HG02943 (cell line): ENCODE measurements at regions not wholly inside any gene's neighbourhood (a gene's known extent, or its start where the extent isn't known, plus 50 kb on each side); places are given as distances from the start of the nearest gene placed in this dataset.
"Not testable (repeated sequence)": the region's sequence is repeated elsewhere in the genome, so short reads cannot be mapped to it uniquely, and the experiment has no call there.

ENCODE experiments used
- ATAC-seq: cut with Tn5 transposase; IDR thresholded peaks from one replicate; pipeline ENCODE4 v1.9.1; 2021; ENCODE audit warnings: mild to moderate bottlenecking, low read depth, moderate library complexity; ENCODE audit not compliant: unreplicated experiment

- ATAC-seq, result no peak
These were observed 1361.7 kb downstream of the FSCB start for GRCh38 chr14:43145361-43145760.

DNA sequence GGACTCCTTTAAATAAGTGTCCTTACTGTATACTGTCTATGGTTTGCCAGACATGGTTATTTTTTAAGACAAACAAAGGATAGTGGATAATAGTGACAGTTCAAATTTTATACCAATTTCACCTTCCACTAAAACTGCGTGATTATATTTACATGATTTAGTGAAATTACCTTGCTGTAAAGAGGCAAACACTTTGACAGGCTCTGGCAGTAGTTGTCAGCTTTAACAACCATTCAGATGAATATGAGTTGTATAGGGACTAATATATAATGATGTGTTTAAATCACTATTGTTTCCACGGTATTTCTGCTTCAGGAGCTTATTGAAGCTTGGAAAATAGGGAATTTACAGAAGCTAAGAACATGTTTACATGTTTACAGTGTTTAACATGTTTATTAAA lies 1364.0 kb downstream of the FSCB start:
- ATAC-seq, result no peak

GRCh38 chr14:43141636-43142191 lies 1365.4 kb downstream of the FSCB start:
- ATAC-seq, result no peak

- no peak for ATAC-seq
These were observed 1366.6 kb downstream of the FSCB start for GRCh38 chr14:43140453-43140852.

GRCh38 chr14:43135877-43136411 lies 1371.1 kb downstream of the FSCB start:
- no peak for ATAC-seq

DNA sequence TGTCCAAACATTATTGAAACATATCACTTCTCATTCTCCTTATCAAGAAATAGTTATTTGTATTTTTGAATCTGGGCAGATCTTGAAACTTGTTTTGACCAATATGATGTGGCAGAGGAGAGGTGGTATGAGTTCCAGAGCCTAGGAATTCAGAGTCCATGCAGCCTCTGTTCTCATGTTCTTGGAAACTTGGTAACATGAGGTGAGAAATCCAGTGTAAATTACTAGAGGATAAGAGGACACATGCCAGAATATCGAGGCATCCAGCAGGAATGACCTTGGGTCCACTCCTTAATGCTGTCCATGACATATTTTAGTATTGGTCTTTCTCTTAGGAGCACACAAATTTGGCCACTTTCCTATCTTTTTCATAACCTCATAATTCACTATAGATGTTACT lies 1374.6 kb downstream of the FSCB start:
- ATAC-seq, result no peak

DNA sequence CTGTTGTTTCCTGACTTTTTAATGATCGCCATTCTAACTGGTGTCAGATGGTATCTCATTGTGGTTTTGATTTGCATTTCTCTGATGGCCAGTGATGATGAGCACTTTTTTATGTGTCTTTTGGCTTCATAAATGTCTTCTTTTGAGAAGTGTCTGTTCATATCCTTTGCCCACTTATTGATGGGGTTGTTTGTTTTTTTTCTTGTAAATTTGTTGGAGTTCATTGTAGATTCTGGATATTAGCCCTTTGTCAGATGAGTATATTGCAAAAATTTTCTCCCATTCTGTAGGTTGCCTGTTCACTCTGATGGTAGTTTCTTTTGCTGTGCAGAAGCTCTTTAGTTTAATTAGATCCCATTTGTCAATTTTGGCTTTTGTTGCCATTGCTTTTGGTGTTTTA lies 1378.7 kb downstream of the FSCB start:
- ATAC-seq, result not testable (repeated sequence)

DNA sequence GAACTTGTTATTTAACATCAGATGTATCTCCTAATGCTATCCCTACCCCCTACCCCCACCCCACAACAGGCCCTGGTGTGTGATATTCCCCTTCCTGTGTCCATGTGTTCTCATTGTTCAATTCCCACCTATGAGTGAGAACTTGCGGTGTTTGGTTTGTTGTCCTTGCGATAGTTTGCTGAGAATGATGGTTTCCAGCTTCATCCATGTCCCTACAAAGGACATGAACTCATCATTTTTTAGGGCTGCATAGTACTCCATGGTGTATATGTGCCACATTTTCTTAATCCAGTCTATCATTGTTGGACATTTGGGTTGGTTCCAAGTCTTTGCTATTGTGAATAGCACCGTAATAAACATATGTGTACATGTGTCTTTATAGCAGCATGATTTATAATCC lies 1379.2 kb downstream of the FSCB start:
- ATAC-seq, result not testable (repeated sequence)

GRCh38 chr14:43123544-43123943 lies 1383.5 kb downstream of the FSCB start:
- ATAC-seq, result no peak

- no peak for ATAC-seq
These were observed 1387.4 kb downstream of the FSCB start for GRCh38 chr14:43119672-43120071.

- ATAC-seq, result no peak
These were observed 1390.7 kb downstream of the FSCB start for GRCh38 chr14:43116341-43116740.

DNA sequence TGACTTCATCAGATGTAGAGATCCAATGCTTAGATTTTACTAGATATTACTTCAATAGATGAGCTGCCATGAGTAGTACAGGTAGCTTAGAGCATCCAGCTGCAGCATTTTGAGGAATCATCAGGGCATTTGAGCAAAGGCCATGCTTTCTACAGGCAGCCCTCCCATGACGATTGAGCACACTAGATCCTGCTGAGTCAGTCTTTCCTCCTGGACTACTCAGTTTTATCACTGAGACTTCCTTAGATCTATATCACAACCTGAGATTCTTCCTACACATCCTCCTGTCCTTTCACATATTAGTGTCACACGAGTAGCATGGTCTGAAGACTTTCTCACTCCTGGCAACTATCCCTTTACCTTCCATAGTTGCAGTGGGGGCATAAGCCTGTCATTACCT lies 1401.8 kb downstream of the FSCB start:
- no peak for ATAC-seq

DNA sequence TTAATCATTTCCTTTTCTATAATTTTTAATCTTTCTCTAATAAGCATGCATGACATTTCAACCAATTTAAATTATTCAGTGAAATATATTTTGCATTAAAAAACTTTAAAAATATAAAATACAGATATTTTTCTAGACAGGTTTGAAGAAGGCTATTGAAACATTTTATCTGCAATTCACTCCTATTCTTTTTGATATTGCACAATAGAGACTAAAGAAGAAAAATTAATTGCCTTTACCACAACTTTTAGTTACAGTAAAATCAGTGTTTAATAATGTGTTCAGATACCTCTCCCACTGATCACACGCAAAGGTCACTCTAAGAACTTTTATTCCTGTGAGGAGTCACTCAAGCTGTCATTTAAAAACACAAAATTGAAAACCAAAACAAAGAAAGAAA lies 1416.7 kb downstream of the FSCB start:
- no peak for ATAC-seq

GRCh38 chr14:43087666-43088065 lies 1419.4 kb downstream of the FSCB start:
- no peak for ATAC-seq

GRCh38 chr14:43085819-43086218 lies 1421.3 kb downstream of the FSCB start:
- no peak for ATAC-seq

DNA sequence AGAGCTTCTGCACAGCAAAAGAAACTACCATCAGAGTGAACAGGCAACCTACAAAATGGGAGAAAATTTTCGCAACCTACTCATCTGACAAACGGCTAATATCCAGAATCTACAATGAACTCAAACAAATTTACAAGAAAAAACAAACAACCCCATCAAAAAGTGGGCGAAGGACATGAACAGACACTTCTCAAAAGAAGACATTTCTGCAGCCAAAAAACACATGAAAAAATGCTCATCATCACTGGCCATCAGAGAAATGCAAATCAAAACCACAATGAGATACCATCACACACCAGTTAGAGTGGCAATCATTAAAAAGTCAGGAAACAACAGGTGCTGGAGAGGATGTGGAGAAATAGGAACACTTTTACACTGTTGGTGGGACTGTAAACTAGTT lies 1439.7 kb downstream of the FSCB start:
- not testable (repeated sequence) for ATAC-seq

GRCh38 chr14:43056106-43056505 lies 1449.4 kb downstream of the LRFN5 start:
- no peak for ATAC-seq

DNA sequence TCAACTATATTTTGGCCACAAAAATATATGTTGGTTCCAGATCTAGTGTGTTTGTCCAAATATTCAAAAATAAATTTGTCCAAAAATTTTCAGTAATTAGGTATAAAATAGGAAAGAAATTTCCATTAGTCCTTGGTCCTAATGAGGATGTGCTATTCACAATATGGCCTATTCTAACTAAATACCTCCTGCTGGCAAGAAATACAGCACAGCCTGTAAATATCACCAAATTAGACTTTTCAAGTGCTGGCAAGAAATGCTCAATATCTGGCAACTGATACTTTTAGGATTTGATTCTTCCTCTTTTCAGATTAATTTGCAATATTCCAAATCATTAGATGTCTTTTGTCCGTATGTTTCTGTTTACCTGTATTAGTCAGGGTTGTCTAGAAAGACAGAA lies 1446.2 kb downstream of the LRFN5 start:
- no peak for ATAC-seq

- no peak for ATAC-seq
These were observed 1437.2 kb downstream of the LRFN5 start for GRCh38 chr14:43043850-43044249.

DNA sequence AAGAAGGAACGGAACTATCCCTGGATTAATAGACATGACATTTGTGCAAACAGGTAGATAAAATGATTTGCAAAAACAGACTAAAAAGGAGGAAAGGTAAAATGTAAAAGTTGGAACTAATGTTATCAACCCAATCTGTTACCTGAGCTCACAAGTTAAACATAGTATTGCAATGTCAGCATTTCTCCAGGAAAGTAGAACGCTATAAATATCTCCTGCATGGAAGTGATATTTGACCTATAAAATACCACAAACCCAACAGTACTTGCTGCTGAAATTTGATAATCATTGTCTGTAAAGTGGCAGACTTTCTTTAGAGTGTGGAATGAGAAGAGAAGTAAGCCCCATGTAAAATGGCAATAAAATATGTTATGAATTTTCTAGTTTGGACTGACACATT lies 1435.7 kb downstream of the LRFN5 start:
- no peak for ATAC-seq

DNA sequence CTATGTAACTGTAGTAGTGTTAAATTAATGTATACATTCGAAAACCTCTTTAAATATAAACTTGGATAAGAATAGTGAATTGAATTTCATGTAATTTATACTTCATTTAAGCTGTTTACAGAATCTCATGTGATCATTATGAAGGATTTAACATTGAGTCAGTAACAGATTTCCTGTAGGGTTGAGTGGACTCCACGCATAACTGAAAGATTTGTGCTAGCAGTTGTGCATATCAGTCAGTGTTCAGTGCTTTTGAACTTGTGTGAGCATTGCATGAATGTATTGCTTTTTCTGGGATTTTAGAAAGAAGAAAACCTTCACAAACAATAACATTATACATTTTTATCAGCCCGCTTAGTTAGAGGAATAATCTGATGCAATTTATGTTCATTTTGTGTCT lies 1435.3 kb downstream of the LRFN5 start:
- ATAC-seq, result no peak

- ATAC-seq, result no peak
These were observed 1434.5 kb downstream of the LRFN5 start for GRCh38 chr14:43041207-43041606.

DNA sequence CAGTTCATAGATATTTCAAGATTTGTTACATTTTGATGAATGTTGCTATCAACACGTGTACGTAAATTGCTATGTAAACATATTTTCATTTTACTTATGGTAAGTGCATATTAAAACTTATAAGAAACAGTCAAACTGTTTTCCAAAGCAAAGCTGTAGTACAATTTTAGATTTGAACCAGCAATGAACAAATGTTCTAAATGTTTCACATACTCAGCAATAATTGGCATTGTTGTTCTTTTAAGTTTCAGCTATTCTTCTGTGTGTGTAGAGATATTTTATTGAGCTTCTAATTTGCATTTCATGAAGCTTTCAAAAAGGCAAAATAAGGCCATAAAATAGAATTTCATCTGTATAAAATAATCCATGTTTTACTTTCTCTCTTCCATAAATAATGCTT lies 1433.2 kb downstream of the LRFN5 start:
- no peak for ATAC-seq
